Tibial nerve (tissue), 4 donors: ENCODE measurements at regions not wholly inside any gene's neighbourhood (a gene's known extent, or its start where the extent isn't known, plus 50 kb on each side); places are given as distances from the start of the nearest gene placed in this dataset.

Experiments used
- EP300 ChIP-seq, 2 donors: sonication (generic); formaldehyde crosslinking; IDR thresholded peaks; one replicate each; pipeline ENCODE4 v1.6.1; 2017; ENCODE audit warnings: antibody characterized with exemption in 2 of 2, mild to moderate bottlenecking in 1 of 2
- TF ChIP-seq, protein P1 (sequence below), 5 experiments: fragments of 200-600 bp in 3 of 5; fragments of 450-650 bp in 2 of 5; sonication (generic) in 3 of 5; IDR thresholded peaks; one replicate each; pipeline ENCODE4 v1.5.1; 2016 to 2019; ENCODE audit warnings: antibody characterized with exemption in 5 of 5, mild to moderate bottlenecking in 3 of 5, moderate library complexity in 2 of 5

- TF ChIP-seq, protein P1, sequence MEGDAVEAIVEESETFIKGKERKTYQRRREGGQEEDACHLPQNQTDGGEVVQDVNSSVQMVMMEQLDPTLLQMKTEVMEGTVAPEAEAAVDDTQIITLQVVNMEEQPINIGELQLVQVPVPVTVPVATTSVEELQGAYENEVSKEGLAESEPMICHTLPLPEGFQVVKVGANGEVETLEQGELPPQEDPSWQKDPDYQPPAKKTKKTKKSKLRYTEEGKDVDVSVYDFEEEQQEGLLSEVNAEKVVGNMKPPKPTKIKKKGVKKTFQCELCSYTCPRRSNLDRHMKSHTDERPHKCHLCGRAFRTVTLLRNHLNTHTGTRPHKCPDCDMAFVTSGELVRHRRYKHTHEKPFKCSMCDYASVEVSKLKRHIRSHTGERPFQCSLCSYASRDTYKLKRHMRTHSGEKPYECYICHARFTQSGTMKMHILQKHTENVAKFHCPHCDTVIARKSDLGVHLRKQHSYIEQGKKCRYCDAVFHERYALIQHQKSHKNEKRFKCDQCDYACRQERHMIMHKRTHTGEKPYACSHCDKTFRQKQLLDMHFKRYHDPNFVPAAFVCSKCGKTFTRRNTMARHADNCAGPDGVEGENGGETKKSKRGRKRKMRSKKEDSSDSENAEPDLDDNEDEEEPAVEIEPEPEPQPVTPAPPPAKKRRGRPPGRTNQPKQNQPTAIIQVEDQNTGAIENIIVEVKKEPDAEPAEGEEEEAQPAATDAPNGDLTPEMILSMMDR (IDR thresholded peaks at IDR 0.05) = no peak
- TF ChIP-seq EP300 (IDR thresholded peaks at IDR 0.05) = no peak
These were observed 1191.9 kb upstream of the NUDT12 start for GRCh38 chr5:104754311-104754995.
